Adrenal gland (tissue), 5 donors: ENCODE measurements at regions not wholly inside any gene's neighbourhood (a gene's known extent, or its start where the extent isn't known, plus 50 kb on each side); places are given as distances from the start of the nearest gene placed in this dataset.

ENCODE experiments used
- POLR2A ChIP-seq, 2 donors: fragments of 450-650 bp; IDR thresholded peaks; one replicate each; pipeline ENCODE4 v1.6.1; 2017; ENCODE audit warnings: antibody characterized with exemption in 2 of 2, mild to moderate bottlenecking in 2 of 2, moderate library complexity in 1 of 2
- TF ChIP-seq, protein P1 (sequence below), 6 experiments: fragments of 450-650 bp in 4 of 6; fragments of 200-600 bp in 2 of 6; sonication (generic) in 1 of 6; IDR thresholded peaks; 1 replicate in 5 of 6; 2 replicates in 1 of 6; pipeline versions ENCODE4 v1.5.1 to v1.8.0; 2016 to 2021; ENCODE audit warnings: antibody characterized with exemption in 6 of 6, mild to moderate bottlenecking in 2 of 6, moderate library complexity in 1 of 6
- donor health status: DM: no; HTN: no; CAD: no.

DNA sequence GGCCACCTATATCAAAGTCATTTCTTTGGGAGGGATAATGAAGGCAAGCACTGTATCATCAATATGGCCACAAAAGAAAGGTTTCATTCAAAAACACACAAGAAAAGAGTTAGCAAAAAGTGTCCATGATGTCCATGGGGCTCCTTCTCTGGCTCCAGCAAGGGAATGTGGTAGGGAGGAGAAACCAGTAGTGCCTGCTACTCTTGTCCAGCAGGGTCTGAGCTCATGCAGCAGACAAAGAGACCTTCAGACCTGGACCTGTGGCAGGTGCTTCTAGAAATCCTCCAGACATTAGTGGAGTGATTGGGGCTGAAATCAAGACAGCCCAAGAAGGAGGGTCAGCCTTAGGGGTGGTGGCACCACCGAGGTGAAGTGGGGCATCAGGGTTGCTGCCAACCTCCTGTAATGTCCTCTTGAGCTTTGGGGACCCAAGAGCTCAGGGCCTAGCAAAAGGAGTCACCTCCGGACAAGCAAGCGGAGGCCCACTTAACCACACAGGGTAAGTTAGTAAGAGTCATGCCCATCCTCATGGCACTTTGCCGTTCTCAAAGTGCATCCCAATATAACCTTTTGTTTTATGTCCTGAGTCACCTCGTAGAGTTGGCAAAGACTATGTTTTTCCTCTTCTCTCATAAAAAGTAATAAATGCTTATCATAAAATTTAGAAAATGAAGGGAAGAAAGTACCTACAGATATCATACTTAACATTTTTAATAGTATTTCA lies 112.6 kb upstream of the YPEL5 start:
- TF ChIP-seq, protein P1, sequence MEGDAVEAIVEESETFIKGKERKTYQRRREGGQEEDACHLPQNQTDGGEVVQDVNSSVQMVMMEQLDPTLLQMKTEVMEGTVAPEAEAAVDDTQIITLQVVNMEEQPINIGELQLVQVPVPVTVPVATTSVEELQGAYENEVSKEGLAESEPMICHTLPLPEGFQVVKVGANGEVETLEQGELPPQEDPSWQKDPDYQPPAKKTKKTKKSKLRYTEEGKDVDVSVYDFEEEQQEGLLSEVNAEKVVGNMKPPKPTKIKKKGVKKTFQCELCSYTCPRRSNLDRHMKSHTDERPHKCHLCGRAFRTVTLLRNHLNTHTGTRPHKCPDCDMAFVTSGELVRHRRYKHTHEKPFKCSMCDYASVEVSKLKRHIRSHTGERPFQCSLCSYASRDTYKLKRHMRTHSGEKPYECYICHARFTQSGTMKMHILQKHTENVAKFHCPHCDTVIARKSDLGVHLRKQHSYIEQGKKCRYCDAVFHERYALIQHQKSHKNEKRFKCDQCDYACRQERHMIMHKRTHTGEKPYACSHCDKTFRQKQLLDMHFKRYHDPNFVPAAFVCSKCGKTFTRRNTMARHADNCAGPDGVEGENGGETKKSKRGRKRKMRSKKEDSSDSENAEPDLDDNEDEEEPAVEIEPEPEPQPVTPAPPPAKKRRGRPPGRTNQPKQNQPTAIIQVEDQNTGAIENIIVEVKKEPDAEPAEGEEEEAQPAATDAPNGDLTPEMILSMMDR (IDR thresholded peaks at IDR 0.05), result no peak
- no peak for TF ChIP-seq POLR2A (IDR thresholded peaks at IDR 0.05)
